ENCODE measurements at regions not wholly inside any gene's neighbourhood (a gene's known extent, or its start where the extent isn't known, plus 50 kb on each side); places are given as distances from the start of the nearest gene placed in this dataset.
"Not testable (repeated sequence)": the region's sequence is repeated elsewhere in the genome, so short reads cannot be mapped to it uniquely, and the experiment has no call there.

GRCh38 chr3:103937094-103937493 is 1429.6 kb upstream of the ALCAM start:
- DNase-seq, result no peak

- DNase-seq, result no peak
These were observed 1419.6 kb upstream of the ALCAM start for GRCh38 chr3:103947062-103947461.

- no peak for DNase-seq
These were observed 1417.0 kb upstream of the ALCAM start for GRCh38 chr3:103949693-103950092.

GRCh38 chr3:103950676-103951075 is 1416.0 kb upstream of the ALCAM start:
- DNase-seq, result no peak

- no peak for DNase-seq
These were observed 1412.9 kb upstream of the ALCAM start for GRCh38 chr3:103953796-103954195.

GRCh38 chr3:103960819-103961218 is 1405.9 kb upstream of the ALCAM start:
- no peak for DNase-seq

GRCh38 chr3:103963599-103963998 is 1403.1 kb upstream of the ALCAM start:
- DNase-seq, result no peak

- DNase-seq, result no peak
These were observed 1400.9 kb upstream of the ALCAM start for GRCh38 chr3:103965764-103966163.

GRCh38 chr3:103966749-103967148 is 1400.0 kb upstream of the ALCAM start:
- no peak for DNase-seq

GRCh38 chr3:103968131-103968530 is 1398.6 kb upstream of the ALCAM start:
- DNase-seq, result no peak

GRCh38 chr3:103968751-103969150 is 1398.0 kb upstream of the ALCAM start:
- no peak for DNase-seq

- no peak for DNase-seq
These were observed 1389.8 kb upstream of the ALCAM start for GRCh38 chr3:103976931-103977339.

GRCh38 chr3:103977417-103977816 is 1389.3 kb upstream of the ALCAM start:
- DNase-seq, result no peak

- no peak for DNase-seq
These were observed 1375.1 kb upstream of the ALCAM start for GRCh38 chr3:103991461-103992115.

- no peak for DNase-seq
These were observed 1374.2 kb upstream of the ALCAM start for GRCh38 chr3:103992469-103992868.

GRCh38 chr3:104004956-104005355 is 1361.8 kb upstream of the ALCAM start:
- no peak for DNase-seq

- DNase-seq, result no peak
These were observed 1360.9 kb upstream of the ALCAM start for GRCh38 chr3:104005815-104006214.

GRCh38 chr3:104018541-104018940 is 1348.2 kb upstream of the ALCAM start:
- DNase-seq, result no peak

GRCh38 chr3:104031598-104031997 is 1335.1 kb upstream of the ALCAM start:
- no peak for DNase-seq

GRCh38 chr3:104032283-104032682 is 1334.4 kb upstream of the ALCAM start:
- DNase-seq, result no peak

- no peak for DNase-seq
These were observed 1325.8 kb upstream of the ALCAM start for GRCh38 chr3:104040896-104041295.

GRCh38 chr3:104043001-104043543 is 1323.6 kb upstream of the ALCAM start:
- not testable (repeated sequence) for DNase-seq

- no peak for DNase-seq
These were observed 1322.7 kb upstream of the ALCAM start for GRCh38 chr3:104044002-104044401.

GRCh38 chr3:104066658-104067057 is 1300.1 kb upstream of the ALCAM start:
- DNase-seq, result no peak

GRCh38 chr3:104069114-104069513 is 1297.6 kb upstream of the ALCAM start:
- no peak for DNase-seq
